Endothelial cell of umbilical vein (primary cell): ENCODE measurements at regions not wholly inside any gene's neighbourhood (a gene's known extent, or its start where the extent isn't known, plus 50 kb on each side); places are given as distances from the start of the nearest gene placed in this dataset.

Source experiments
- BruUV-seq: library from RNA; stranded (reverse); fragments of 400-500 nt; replicated peaks from 2 replicates; lab custom pipeline; 2021; lab: Mats Ljungman, UMichigan
- CTCF ChIA-PET: fragments of 300-600, 350-600 bp; sonication (Branson Sonifier 250); formaldehyde crosslinking; loops from one replicate; lab custom pipeline; 2021; ENCODE audit warnings: antibody characterized with exemption, inconsistent platforms; lab: Charles Lee
- POLR2A ChIA-PET: fragments of 300-600, 350-600 bp; sonication (Branson Sonifier 250); formaldehyde crosslinking; loops from one replicate; lab custom pipeline; 2021; ENCODE audit warnings: antibody characterized with exemption, inconsistent platforms; lab: Charles Lee
- DNase-seq: peaks from one replicate; pipeline ENCODE4 v3.0.0-alpha.2; 2011; ENCODE audit warnings: low read depth, low spot score
- FAIRE-seq: peaks from 2 replicates; lab custom pipeline; 2011; peaks lifted over from hg19 to GRCh38; lab: Jason Lieb, UNC
- H2AFZ ChIP-seq: 2 replicates; pipeline ENCODE4 v1.6.0; 2012; ENCODE audit warnings: low read depth, low read length, control low read depth, inconsistent platforms
- H3K27ac ChIP-seq: 2 replicates; pipeline ENCODE4 v1.5.1; 2011; ENCODE audit warnings: low read depth, mild to moderate bottlenecking, control low read depth, low read length, moderate library complexity; ENCODE audit not compliant: insufficient read depth
- H3K27me3 ChIP-seq, 2 experiments: 2 replicates each; pipeline versions ENCODE4 v1.6.0 to v1.6.1; 2011; ENCODE audit warnings: low read length in 2 of 2, mixed read lengths in 1 of 2; ENCODE audit not compliant: control insufficient read depth in 2 of 2, insufficient read depth in 2 of 2
- H3K36me3 ChIP-seq, 2 experiments: 2 replicates in 1 of 2; 3 replicates in 1 of 2; pipeline ENCODE4 v1.5.1; 2011; ENCODE audit warnings: low read length in 2 of 2, mild to moderate bottlenecking in 1 of 2, moderate library complexity in 1 of 2; ENCODE audit not compliant: control insufficient read depth in 2 of 2, insufficient read depth in 2 of 2; ENCODE audit errors: extremely low read depth in 1 of 2
- H3K4me1 ChIP-seq: 3 replicates; pipeline ENCODE4 v1.5.1; 2011; ENCODE audit warnings: mild to moderate bottlenecking, low read length; ENCODE audit not compliant: control insufficient read depth, insufficient read depth; ENCODE audit errors: extremely low read depth
- H3K4me2 ChIP-seq: 2 replicates; pipeline ENCODE4 v1.6.1; 2011; ENCODE audit warnings: low read length, control low read depth, mixed read lengths; ENCODE audit not compliant: insufficient read depth
- H3K4me3 ChIP-seq, 3 experiments: fragments of 200-600 bp in 1 of 3; sonication (generic), shearing (Covaris generic) in 1 of 3; replicated peaks in 1 of 3; 2 replicates each; pipeline ENCODE4 v1.5.1; 2011 to 2016; ENCODE audit warnings: control low read depth in 3 of 3, low read length in 3 of 3, mild to moderate bottlenecking in 2 of 3, inconsistent platforms in 1 of 3, low read depth in 1 of 3, moderate library complexity in 1 of 3; ENCODE audit not compliant: insufficient read depth in 1 of 3
- H3K79me2 ChIP-seq: 2 replicates; pipeline ENCODE4 v1.6.0; 2012; ENCODE audit warnings: low read length, inconsistent platforms; ENCODE audit not compliant: control insufficient read depth, insufficient read depth
- H3K9ac ChIP-seq: replicated peaks from 2 replicates; pipeline ENCODE3; 2011; ENCODE audit warnings: low read length, control low read depth; ENCODE audit not compliant: insufficient read depth; ENCODE audit errors: extremely low read depth
- H3K9me1 ChIP-seq: replicated peaks from 3 replicates; pipeline ENCODE4 v1.6.0; 2011; ENCODE audit warnings: mild to moderate bottlenecking, low read length; ENCODE audit not compliant: control insufficient read depth, insufficient read depth; ENCODE audit errors: extremely low read depth
- H3K9me3 ChIP-seq: replicated peaks from 2 replicates; pipeline ENCODE4 v1.5.1; 2012; ENCODE audit warnings: low read length, inconsistent platforms; ENCODE audit not compliant: control insufficient read depth, insufficient read depth
- H4K20me1 ChIP-seq: replicated peaks from 2 replicates; pipeline ENCODE3; 2011; ENCODE audit warnings: mild to moderate bottlenecking, low read length; ENCODE audit not compliant: control insufficient read depth, insufficient read depth; ENCODE audit errors: extremely low read depth
- CTCF ChIP-seq, 2 donors: IDR thresholded peaks; 1 replicate in 1 of 2; 2 replicates in 1 of 2; pipeline ENCODE4 v1.5.1; 2011; ENCODE audit warnings: low read length in 2 of 2, mild to moderate bottlenecking in 2 of 2, moderate library complexity in 2 of 2, control low read depth in 1 of 2, inconsistent platforms in 1 of 2, low read depth in 1 of 2; ENCODE audit not compliant: insufficient read depth in 1 of 2; ENCODE audit errors: extremely low read depth in 1 of 2
- EZH2 ChIP-seq: IDR thresholded peaks from 2 replicates; pipeline ENCODE4 v1.6.1; 2012; ENCODE audit warnings: borderline replicate concordance, low read depth, mild to moderate bottlenecking, moderate library complexity, low read length, inconsistent platforms; ENCODE audit not compliant: severe bottlenecking
- FOS ChIP-seq: IDR thresholded peaks from 2 replicates; pipeline ENCODE4 v1.6.1; 2011; ENCODE audit warnings: mild to moderate bottlenecking, low read length, moderate library complexity, borderline replicate concordance; ENCODE audit not compliant: insufficient read depth
- GATA2 ChIP-seq: IDR thresholded peaks from 2 replicates; pipeline ENCODE4 v1.7.0; 2011; ENCODE audit warnings: low read depth, mild to moderate bottlenecking, moderate library complexity, mixed read lengths, low read length; ENCODE audit not compliant: insufficient read length, insufficient read depth
- JUN ChIP-seq: IDR thresholded peaks from 2 replicates; pipeline ENCODE4 v1.6.1; 2011; ENCODE audit warnings: borderline replicate concordance, low read depth; ENCODE audit not compliant: insufficient read length, insufficient read depth
- MYC ChIP-seq: IDR thresholded peaks from one replicate; pipeline ENCODE4 v1.6.1; 2011; ENCODE audit warnings: mild to moderate bottlenecking, low read depth, low read length
- POLR2A ChIP-seq: IDR thresholded peaks from 2 replicates; pipeline ENCODE4 v1.6.1; 2012; ENCODE audit warnings: low read depth, mild to moderate bottlenecking, control low read depth, low read length
- POLR2AphosphoS5 ChIP-seq: IDR thresholded peaks from 2 replicates; pipeline ENCODE4 v1.6.1; 2012; ENCODE audit warnings: low read depth, mild to moderate bottlenecking, control low read depth, low read length, moderate library complexity; ENCODE audit not compliant: insufficient read depth
- dilution Hi-C: fragments of 300-500 bp; cut with MboI; formaldehyde crosslinking; loops from one replicate; pipeline ENCODE4 v1.15.0; 2019; ENCODE audit warnings: low sequenced_read_pairs; ENCODE audit not compliant: extremely low pct_ligation_motif_present
- intact Hi-C: fragments of 100-400 bp; cut with micrococcal nuclease; formaldehyde crosslinking; loops from one replicate; pipeline ENCODE4 v1.10.0; 2022
- TF ChIP-seq, protein P1 (sequence below): IDR thresholded peaks from 2 replicates; pipeline ENCODE4 v1.6.1; 2011; ENCODE audit not compliant: insufficient read depth, insufficient read length

DNA sequence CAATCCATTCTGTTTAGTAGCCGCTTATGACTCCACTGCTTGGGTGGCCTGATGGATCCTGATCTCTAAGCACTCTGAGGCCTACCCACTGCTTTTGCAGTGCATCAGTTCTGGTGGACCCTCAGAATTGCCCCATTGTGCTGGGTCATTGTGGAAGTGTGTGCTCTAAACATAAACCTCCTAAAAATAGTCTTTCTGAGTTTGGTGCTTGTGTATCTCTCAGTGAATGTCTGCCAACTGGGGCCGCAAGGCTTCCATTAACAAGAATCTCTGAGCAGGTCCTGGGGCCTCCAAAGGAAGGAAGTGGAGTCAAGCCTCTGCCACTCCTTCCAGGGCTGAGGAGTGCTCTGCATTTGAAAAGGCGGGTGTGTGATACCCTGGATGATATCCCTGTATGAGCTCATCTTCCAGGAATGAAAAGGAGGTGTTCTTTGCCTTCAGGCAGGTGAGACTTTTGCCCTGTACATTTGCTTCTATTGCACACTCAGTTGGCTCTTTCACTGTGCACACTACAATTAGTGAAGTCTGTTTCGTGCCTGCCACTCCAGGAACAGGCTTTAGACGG, 80.0 kb upstream of the CACNA2D3 start:
- H3K9me1 ChIP-seq: no peaks in the 10 kb centered on the region
- no peak for TF ChIP-seq POLR2AphosphoS5
- H3K4me1 ChIP-seq: no peaks in the 10 kb centered on the region
- H3K27me3 ChIP-seq: no peaks in the 10 kb centered on the region
- H3K9me3 ChIP-seq: peaks cover under 1% of the 10 kb centered on the region
- H3K27ac ChIP-seq: no peak overlapping the region
- BruUV-seq: no TSS peak
- POLR2A ChIA-PET: no interaction called here
- FAIRE-seq (no peak), DNase-seq (no peak)
- dilution Hi-C loops (no loop called here), intact Hi-C loops (no loop called here)
- no peak overlapping the region for H3K9ac ChIP-seq
- H4K20me1 ChIP-seq: no peaks in the 10 kb centered on the region
- H3K4me3 ChIP-seq: no peak overlapping the region
- CTCF ChIA-PET: no interaction called here
- no peaks in the 10 kb centered on the region for H3K79me2 ChIP-seq
- H2AFZ ChIP-seq: no peak overlapping the region
- no peak overlapping the region for H3K4me2 ChIP-seq
- H3K36me3 ChIP-seq: no peaks in the 10 kb centered on the region

DNA sequence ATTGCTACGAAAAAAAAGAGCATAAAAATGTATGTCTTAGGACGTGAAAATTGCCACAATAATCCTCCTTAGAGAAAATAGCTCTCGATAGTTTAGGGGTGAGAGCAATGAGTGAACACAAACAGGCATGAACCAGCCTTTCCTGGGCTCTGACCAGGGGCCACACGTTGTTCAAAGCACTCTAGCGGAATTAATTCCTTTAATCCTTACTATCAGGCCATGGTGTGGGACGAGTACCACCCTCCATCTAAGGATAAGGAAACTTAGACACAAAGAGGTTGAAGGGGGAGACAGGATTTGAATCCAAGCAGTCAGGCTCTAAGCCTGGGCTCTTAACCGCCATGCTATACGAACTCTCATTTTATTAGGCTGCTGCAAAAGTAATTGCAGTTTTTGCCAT, 81.9 kb upstream of the CACNA2D3 start:
- no peak overlapping the region for H3K27ac ChIP-seq
- H3K27me3 ChIP-seq: no peaks in the 10 kb centered on the region
- ChIA-PET POLR2A (no interaction called here), CTCF (no interaction called here)
- no peaks in the 10 kb centered on the region for H3K79me2 ChIP-seq
- no TSS peak for BruUV-seq
- no peaks in the 10 kb centered on the region for H4K20me1 ChIP-seq
- H3K9ac ChIP-seq: no peak overlapping the region
- no peaks in the 10 kb centered on the region for H3K36me3 ChIP-seq
- FAIRE-seq (no peak), DNase-seq (no peak)
- H3K4me2 ChIP-seq: no peak overlapping the region
- TF ChIP-seq, protein P1, sequence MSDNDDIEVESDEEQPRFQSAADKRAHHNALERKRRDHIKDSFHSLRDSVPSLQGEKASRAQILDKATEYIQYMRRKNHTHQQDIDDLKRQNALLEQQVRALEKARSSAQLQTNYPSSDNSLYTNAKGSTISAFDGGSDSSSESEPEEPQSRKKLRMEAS: no peak
- TF ChIP-seq FOS (no peak), GATA2 (no peak), POLR2A (no peak), MYC (no peak), JUN (no peak), POLR2AphosphoS5 (no peak), CTCF (IDR thresholded peaks at IDR 0.05; ENCODE audit: extremely low read depth in 1 of 2, insufficient read depth in 1 of 2, low read depth in 1 of 2, low read length in 2 of 2) (no peak), EZH2 (no peak)
- intact Hi-C loops: no loop called here
- H3K9me1 ChIP-seq: no peaks in the 10 kb centered on the region
- H3K4me3 ChIP-seq: no peak overlapping the region
- H3K9me3 ChIP-seq: peaks cover 2% of the 10 kb centered on the region
- no peaks in the 10 kb centered on the region for H3K4me1 ChIP-seq
- H2AFZ ChIP-seq: no peak overlapping the region
- dilution Hi-C loops: no loop called here
